Psoas muscle (tissue), 7 donors: ENCODE measurements at regions not wholly inside any gene's neighbourhood (a gene's known extent, or its start where the extent isn't known, plus 50 kb on each side); places are given as distances from the start of the nearest gene placed in this dataset.
"Not testable (repeated sequence)": the region's sequence is repeated elsewhere in the genome, so short reads cannot be mapped to it uniquely, and the experiment has no call there.

ENCODE experiments used
- ATAC-seq, 4 donors: fragments of 200-7000 bp; cut with Tn5 transposase; one replicate each; pipeline ENCODE4 v1.9.1; 2020; ENCODE audit warnings: moderate library complexity in 3 of 4, mild to moderate bottlenecking in 2 of 4
- DNase-seq, 2 donors: peaks; one replicate each; pipeline ENCODE4 v3.0.0-alpha.2; 2020
- H3K27ac ChIP-seq: fragments of 200-600 bp; one replicate; pipeline ENCODE4 v1.8.0; 2022
- H3K27me3 ChIP-seq, 3 donors: fragments of 200-600 bp in 1 of 3; one replicate each; pipeline versions ENCODE4 v1.6.1 to v1.8.0; 2013 to 2022; ENCODE audit warnings: low read length in 2 of 3, mild to moderate bottlenecking in 2 of 3, moderate library complexity in 1 of 3; ENCODE audit not compliant: insufficient read depth in 3 of 3
- H3K36me3 ChIP-seq, 2 donors: fragments of 200-600 bp in 1 of 2; one replicate each; pipeline versions ENCODE4 v1.6.1 to v1.8.0; 2013 to 2022; ENCODE audit warnings: low read depth in 1 of 2, mild to moderate bottlenecking in 1 of 2, moderate library complexity in 1 of 2; ENCODE audit not compliant: insufficient read depth in 1 of 2
- H3K4me1 ChIP-seq: fragments of 200-600 bp; one replicate; pipeline ENCODE4 v1.8.0; 2022
- H3K4me3 ChIP-seq: fragments of 200-600 bp; one replicate; pipeline ENCODE4 v1.8.0; 2022; ENCODE audit warnings: mild to moderate bottlenecking
- H3K9me3 ChIP-seq: fragments of 200-600 bp; one replicate; pipeline ENCODE4 v1.8.0; 2022
- WGBS, 3 donors: extraction: QIAGEN DNeasy Blood & Tissue Kit; methylation state at CpG; one replicate each; pipeline versions ENCODE4 v1.1.6 to v1.1.7; 2013; 5-methylcytosine and 5-hydroxymethylcytosine counted together
- intact Hi-C, 2 donors: fragments of 100-400 bp; cut with DNase I; formaldehyde crosslinking; loops; one replicate each; pipeline versions ENCODE4 v1.11.0 to v1.14.2; 2022
- TF ChIP-seq, protein P1 (sequence below): fragments of 200-600 bp; IDR thresholded peaks from one replicate; pipeline ENCODE4 v1.8.0; 2022; ENCODE audit warnings: antibody characterized with exemption
- donor health status: healthy with polysubstance abuse.
- donor health status: DM: no; HTN: no; CAD: no; lungs with moderate emphysema.
- donor health status: Bipolar disorder and iron deficiency.
- donor health status: healthy.
- donor health status: DM: yes; HTN: yes; CAD: no.
- donor health status: DM: no; HTN: no; CAD: no.
- donor health status: DM: yes; HTN: yes; CAD: no.

DNA sequence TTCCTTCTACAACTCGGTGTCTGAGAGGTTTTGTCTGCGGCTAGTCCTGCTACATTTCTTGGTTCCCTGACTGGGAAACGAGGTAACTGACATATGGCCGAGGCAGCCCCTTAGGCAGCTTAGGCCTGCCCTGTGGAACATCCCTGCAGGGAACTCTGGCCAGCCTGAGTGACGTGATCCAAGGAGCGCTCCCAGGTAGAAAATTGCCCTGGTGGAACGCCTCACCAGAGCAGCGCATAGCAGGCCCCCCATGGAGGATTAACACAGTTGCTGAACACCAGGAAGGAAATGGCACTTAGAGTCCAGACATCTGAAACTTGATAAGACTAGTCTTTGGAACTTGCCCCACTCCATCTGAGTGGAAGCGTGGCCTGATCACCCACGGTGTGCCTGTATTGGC lies 837.4 kb upstream of the NDST4 start:
- H3K9me3 ChIP-seq: no peaks in the 10 kb centered on the region
- DNase-seq (no peak), ATAC-seq (no peak)
- H3K4me3 ChIP-seq: no peak overlapping the region
- 88 to 93% (median 92%) methylated on average over 10 of the region's 10 CpGs for WGBS, 3 donors
- no peak overlapping the region for H3K27ac ChIP-seq
- intact Hi-C loops: no loop called here
- TF ChIP-seq, protein P1, sequence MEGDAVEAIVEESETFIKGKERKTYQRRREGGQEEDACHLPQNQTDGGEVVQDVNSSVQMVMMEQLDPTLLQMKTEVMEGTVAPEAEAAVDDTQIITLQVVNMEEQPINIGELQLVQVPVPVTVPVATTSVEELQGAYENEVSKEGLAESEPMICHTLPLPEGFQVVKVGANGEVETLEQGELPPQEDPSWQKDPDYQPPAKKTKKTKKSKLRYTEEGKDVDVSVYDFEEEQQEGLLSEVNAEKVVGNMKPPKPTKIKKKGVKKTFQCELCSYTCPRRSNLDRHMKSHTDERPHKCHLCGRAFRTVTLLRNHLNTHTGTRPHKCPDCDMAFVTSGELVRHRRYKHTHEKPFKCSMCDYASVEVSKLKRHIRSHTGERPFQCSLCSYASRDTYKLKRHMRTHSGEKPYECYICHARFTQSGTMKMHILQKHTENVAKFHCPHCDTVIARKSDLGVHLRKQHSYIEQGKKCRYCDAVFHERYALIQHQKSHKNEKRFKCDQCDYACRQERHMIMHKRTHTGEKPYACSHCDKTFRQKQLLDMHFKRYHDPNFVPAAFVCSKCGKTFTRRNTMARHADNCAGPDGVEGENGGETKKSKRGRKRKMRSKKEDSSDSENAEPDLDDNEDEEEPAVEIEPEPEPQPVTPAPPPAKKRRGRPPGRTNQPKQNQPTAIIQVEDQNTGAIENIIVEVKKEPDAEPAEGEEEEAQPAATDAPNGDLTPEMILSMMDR: no peak
- no peaks in the 10 kb centered on the region for H3K27me3 ChIP-seq
- H3K36me3 ChIP-seq: no peaks in the 10 kb centered on the region
- H3K4me1 ChIP-seq: no peaks in the 10 kb centered on the region

DNA sequence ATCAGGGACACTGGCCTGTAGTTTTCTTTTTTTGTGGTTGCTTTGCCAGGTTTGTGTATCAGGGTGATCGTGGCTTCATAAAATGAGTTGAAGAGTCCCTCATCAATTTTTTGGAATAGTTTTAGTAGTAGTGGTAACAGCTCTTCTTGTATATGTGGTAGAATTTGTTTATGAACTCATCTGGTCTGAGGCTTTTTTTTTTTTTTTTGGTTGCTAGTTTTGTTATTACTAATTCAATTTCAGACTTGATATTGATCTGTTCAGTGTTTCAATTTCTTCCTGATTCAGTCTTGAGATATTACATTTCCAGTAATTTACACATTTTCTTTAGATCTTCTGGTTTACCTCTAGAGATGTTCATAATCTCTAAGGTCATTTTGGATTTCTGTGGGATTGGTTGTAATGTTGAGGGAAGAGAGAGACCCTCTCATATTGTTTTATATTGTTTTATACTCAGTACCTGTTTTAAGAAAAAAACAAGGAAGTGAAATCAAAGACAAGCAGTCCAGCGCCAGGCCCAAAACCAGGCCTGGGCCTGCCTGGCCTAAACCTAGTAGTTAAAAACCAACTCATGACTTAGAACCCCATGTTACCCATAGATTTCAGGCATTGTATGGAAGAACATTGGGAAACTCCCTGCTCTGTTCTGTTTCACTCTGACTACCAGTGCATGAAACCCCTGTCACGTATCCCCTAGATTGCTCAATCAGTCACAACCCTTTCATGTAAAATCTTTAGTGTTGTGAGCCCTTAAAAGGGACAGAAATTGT lies 836.7 kb upstream of the NDST4 start:
- H3K4me1 ChIP-seq, H3K4me3 ChIP-seq, DNase-seq, H3K36me3 ChIP-seq, H3K27ac ChIP-seq, intact Hi-C loops, H3K9me3 ChIP-seq, ATAC-seq, H3K27me3 ChIP-seq: not testable (repeated sequence)
- 86 to 96% (median 91%) methylated on average over 3 of the region's 3 CpGs for WGBS, 3 donors

DNA sequence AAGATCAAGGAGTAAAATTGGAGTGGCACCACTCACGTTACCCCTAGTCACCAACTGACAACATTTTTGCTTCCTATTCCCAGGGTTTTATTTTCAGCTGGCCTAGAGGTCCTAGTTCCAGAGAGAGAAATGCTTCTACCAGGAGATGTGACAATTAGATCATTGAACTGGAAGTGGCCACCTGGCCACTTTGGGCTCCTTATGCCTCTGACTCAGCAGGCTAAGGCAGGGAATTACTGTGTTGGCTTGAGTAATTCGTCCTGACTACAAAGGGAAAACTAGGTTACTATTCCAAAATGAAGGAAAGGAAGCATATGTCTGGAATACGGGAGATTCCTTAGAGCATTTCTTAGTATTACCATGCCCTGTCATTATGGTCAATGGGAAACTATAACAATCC lies 831.6 kb upstream of the NDST4 start:
- Histone ChIP-seq H3K9me3 (no peaks in the 10 kb centered on the region), H3K36me3 (no peaks in the 10 kb centered on the region), H3K27me3 (no peaks in the 10 kb centered on the region), H3K4me3 (no peak overlapping the region), H3K27ac (no peak overlapping the region), H3K4me1 (no peaks in the 10 kb centered on the region)
- intact Hi-C loops: no loop called here
- WGBS, 3 donors: 70 to 84% (median 78%) methylated on average over 3 of the region's 3 CpGs
- DNase-seq: no peak
- TF ChIP-seq, protein P1: no peak
- no peak for ATAC-seq

DNA sequence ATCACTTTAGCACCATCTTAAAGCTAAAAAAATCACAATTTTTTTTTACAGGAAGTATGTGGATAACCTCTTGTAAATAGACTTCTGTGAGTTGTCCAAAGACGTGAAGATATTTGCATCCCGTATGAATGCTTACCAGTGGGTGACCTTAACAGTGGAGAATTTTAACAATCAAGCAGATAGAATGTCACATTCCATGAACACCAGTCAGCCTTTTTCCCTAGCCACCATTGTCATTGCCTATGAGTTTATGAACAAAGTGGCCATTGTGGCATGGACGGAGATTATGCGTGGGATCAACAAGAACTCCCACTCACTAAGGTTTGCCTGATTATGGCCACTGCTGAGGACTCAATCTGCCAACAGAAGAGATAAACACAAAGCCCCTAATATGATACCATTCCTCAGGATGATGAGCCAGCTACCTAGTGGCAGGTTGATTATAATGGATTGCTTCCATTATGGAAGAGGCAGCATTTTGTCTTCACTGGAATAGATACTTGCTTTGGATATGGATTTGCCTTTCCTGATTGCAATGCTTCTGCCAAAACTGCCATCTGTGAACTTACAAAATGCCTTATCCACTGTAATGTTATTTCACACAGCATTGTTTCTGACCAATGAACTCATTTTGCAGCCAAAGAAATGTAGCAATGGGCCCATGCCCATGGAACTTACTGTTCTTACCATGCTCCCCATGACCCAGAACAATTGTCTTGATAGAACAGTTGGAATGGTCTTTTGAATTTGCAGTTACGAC lies 830.9 kb upstream of the NDST4 start:
- 83 to 87% (median 84%) methylated on average over 5 of the region's 5 CpGs for WGBS, 3 donors
- DNase-seq: no peak
- H3K9me3 ChIP-seq: no peaks in the 10 kb centered on the region
- H3K4me1 ChIP-seq: no peaks in the 10 kb centered on the region
- TF ChIP-seq, protein P1: no peak
- intact Hi-C loops: no loop called here
- H3K4me3 ChIP-seq: no peak overlapping the region
- H3K27ac ChIP-seq: no peak overlapping the region
- H3K27me3 ChIP-seq: no peaks in the 10 kb centered on the region
- no peaks in the 10 kb centered on the region for H3K36me3 ChIP-seq
- ATAC-seq: no peak

DNA sequence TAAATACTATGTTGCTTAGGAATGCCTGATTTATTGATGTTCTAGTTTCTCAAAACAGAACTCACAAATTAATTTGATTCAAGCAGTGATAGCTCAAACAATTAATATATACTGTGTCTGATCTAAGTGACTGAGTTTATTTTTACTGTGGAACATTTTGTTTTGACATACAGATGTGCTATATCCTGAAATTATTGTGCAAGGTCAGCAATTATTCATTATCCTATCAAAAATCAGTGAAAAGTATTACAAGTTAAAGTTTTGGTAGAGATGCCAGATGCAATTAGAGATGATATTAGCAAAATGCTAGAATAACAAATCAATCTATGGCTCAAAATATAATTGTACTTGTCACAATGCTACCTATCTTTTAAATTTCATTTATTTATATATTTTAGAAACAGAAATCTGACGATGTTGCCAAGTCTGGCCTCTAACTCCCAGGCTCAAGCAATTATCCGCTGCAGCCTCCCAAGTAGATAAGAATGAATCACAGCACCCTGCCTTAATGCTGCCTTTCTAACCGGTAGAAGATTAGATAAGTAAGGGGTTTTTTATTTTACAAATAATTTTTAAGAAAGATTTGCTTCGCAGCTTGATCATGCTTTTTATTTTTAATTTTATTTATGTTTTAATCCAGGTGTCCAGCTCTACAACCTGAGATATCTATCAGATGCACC lies 825.5 kb upstream of the NDST4 start:
- no peaks in the 10 kb centered on the region for H3K27me3 ChIP-seq
- H3K4me3 ChIP-seq: no peak overlapping the region
- no peak overlapping the region for H3K27ac ChIP-seq
- no peaks in the 10 kb centered on the region for H3K9me3 ChIP-seq
- no peaks in the 10 kb centered on the region for H3K4me1 ChIP-seq
- 82 to 83% (median 82%) methylated on average over 4 of the region's 4 CpGs for WGBS, 3 donors
- intact Hi-C loops: no loop called here
- TF ChIP-seq, protein P1: no peak
- DNase-seq (no peak), ATAC-seq (no peak)
- no peaks in the 10 kb centered on the region for H3K36me3 ChIP-seq
